Choroid plexus epithelial cell (primary cell): ENCODE measurements at regions not wholly inside any gene's neighbourhood (a gene's known extent, or its start where the extent isn't known, plus 50 kb on each side); places are given as distances from the start of the nearest gene placed in this dataset.

Source experiments
- DNase-seq: peaks from one replicate; pipeline ENCODE4 v3.0.0-alpha.2; 2010; ENCODE audit warnings: low read depth
- H3K4me3 ChIP-seq: 2 replicates; pipeline ENCODE4 v1.5.1; 2011; ENCODE audit warnings: low read depth, mild to moderate bottlenecking, control low read depth, low read length, moderate library complexity
- CTCF ChIP-seq: conservative IDR thresholded peaks from 2 replicates; pipeline ENCODE4 v1.5.1; 2011; ENCODE audit warnings: low read depth, mild to moderate bottlenecking, control low read depth, inconsistent platforms, low read length, moderate library complexity

- no peak for TF ChIP-seq CTCF
- DNase-seq: no peak
- H3K4me3 ChIP-seq: no peak overlapping the region
These were observed 141.1 kb upstream of the ZXDA start for GRCh38 chrX:58051346-58051745.

GRCh38 chrX:58044130-58044529 lies 133.9 kb upstream of the ZXDA start:
- no peak for DNase-seq
- no peak overlapping the region for H3K4me3 ChIP-seq
- TF ChIP-seq CTCF: no peak

- H3K4me3 ChIP-seq: no peak overlapping the region
- peak; percentile 30 for DNase-seq
- peak; percentile 36 for TF ChIP-seq CTCF
These were observed 115.7 kb upstream of the ZXDA start for GRCh38 chrX:58025979-58026378.

- DNase-seq: no peak
- no peak for TF ChIP-seq CTCF
- no peak overlapping the region for H3K4me3 ChIP-seq
These were observed 75.7 kb upstream of the ZXDA start for GRCh38 chrX:57985951-57986350.

DNA sequence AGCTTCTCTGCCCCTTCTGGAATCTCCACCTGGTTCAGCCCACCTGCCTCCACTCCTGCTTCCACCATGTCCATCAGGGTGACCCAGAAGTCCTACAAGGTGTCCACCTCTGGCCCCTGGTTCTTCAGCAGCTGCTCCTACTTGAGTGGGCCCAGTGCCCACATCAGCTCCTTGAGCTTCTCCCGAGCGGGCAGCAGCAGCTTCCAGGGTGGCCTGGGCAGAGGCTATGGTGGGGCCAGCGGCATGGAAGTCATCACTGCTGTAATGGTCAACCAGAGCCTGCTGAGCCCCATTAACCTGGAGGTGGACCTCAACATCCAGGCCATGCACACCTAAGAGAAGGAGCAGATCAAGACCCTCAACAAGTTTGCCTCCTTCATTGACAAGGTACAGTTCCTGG lies 74.4 kb upstream of the ZXDA start:
- no peak overlapping the region for H3K4me3 ChIP-seq
- TF ChIP-seq CTCF: no peak
- DNase-seq: no peak

DNA sequence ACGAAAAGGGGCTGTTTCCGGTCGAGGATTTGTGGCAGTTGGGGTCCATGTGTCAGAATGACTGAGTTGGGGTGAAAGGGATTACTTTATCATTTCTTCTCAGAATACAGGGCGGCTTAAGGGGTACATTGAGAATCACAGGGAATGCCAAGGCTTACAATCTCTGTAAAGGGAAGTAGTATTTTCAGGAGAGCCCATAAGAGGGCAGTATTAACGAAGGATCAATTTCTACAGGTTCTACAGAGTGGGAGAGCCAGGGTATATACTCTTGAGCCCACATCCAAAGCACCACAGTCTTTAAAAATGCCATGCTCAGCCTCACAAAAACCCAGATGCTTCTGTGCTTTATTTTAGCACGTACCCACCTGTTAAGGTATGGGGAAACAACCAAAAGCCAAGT lies 67.7 kb upstream of the ZXDA start:
- TF ChIP-seq CTCF: no peak
- DNase-seq: no peak
- no peak overlapping the region for H3K4me3 ChIP-seq

GRCh38 chrX:57964975-57965374 lies 54.7 kb upstream of the ZXDA start:
- no peak for DNase-seq
- H3K4me3 ChIP-seq: no peak overlapping the region
- no peak for TF ChIP-seq CTCF
